ENCODE measurements at regions not wholly inside any gene's neighbourhood (a gene's known extent, or its start where the extent isn't known, plus 50 kb on each side); places are given as distances from the start of the nearest gene placed in this dataset.

GRCh38 chr10:57460540-57460939 lies 807.2 kb downstream of the IPMK start:
- H3K4me1 ChIP-seq, result no peaks in the 10 kb centered on the region
- no peak for DNase-seq
- no peak overlapping the region for H3K4me3 ChIP-seq
- H3K27ac ChIP-seq (replicated peaks), result no peak overlapping the region
- intact Hi-C loops (cut with micrococcal nuclease), result no loop called here
- no peaks in the 10 kb centered on the region for H3K9me3 ChIP-seq (replicated peaks)
- H3K36me3 ChIP-seq, result no peaks in the 10 kb centered on the region
- TF ChIP-seq, protein P1, sequence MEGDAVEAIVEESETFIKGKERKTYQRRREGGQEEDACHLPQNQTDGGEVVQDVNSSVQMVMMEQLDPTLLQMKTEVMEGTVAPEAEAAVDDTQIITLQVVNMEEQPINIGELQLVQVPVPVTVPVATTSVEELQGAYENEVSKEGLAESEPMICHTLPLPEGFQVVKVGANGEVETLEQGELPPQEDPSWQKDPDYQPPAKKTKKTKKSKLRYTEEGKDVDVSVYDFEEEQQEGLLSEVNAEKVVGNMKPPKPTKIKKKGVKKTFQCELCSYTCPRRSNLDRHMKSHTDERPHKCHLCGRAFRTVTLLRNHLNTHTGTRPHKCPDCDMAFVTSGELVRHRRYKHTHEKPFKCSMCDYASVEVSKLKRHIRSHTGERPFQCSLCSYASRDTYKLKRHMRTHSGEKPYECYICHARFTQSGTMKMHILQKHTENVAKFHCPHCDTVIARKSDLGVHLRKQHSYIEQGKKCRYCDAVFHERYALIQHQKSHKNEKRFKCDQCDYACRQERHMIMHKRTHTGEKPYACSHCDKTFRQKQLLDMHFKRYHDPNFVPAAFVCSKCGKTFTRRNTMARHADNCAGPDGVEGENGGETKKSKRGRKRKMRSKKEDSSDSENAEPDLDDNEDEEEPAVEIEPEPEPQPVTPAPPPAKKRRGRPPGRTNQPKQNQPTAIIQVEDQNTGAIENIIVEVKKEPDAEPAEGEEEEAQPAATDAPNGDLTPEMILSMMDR (IDR thresholded peaks at IDR 0.05; ENCODE audit: borderline replicate concordance), result no peak
- no peaks in the 10 kb centered on the region for H3K27me3 ChIP-seq (ENCODE audit: low read depth)

DNA sequence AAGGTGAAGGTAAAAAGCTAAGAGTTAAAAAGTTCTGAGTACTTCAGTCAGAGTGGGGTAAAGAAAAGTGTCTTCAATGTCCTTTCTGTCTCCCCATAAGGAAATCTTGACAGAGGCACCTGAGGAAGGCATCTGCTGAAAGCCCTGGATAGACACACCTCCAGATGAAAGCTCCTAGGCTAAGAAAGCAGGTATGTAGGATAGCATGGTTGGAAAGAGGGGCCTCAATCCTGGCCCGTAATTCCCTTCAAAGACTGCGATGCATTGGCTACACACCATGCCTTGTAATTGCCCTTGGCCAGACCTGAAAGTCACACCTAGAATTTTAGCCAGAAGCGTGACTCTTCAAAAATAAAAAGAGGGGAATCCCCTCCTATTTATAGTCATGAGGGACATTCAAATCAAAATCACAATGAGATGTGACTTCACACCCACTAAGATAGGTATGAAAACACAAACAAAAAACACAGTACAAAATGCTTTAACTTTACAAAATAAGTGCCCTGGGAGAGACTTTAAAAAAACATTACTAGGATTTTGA lies 809.7 kb downstream of the IPMK start:
- Histone ChIP-seq H3K9me3 (replicated peaks) (no peaks in the 10 kb centered on the region), H3K4me1 (no peaks in the 10 kb centered on the region), H3K27me3 (ENCODE audit: low read depth) (no peaks in the 10 kb centered on the region), H3K4me3 (no peak overlapping the region), H3K36me3 (no peaks in the 10 kb centered on the region), H3K27ac (replicated peaks) (no peak overlapping the region)
- intact Hi-C loops (cut with micrococcal nuclease), result no loop called here
- TF ChIP-seq, protein P1 (IDR thresholded peaks at IDR 0.05; ENCODE audit: borderline replicate concordance), result no peak
- no peak for DNase-seq

DNA sequence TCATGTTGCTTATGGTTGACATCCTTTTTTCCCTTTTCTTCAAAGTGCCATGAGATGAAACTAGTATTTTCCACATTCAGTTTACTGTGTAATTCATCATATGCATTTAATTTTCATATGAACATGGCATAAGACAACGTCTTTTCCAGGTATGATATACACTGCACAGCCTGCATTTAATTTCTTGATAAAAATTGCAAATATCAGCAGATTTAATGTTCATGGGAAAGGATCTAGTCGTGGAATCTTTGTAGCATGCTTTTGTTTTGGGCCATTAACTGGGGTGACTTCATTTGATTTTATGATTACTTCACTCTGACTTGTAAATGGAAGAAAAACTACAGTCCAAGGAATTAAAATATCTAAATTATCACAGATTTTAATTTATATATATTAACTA lies 837.3 kb downstream of the IPMK start:
- Histone ChIP-seq H3K4me3 (no peak overlapping the region), H3K36me3 (no peaks in the 10 kb centered on the region), H3K27ac (replicated peaks) (no peak overlapping the region), H3K4me1 (no peaks in the 10 kb centered on the region), H3K27me3 (ENCODE audit: low read depth) (no peaks in the 10 kb centered on the region), H3K9me3 (replicated peaks) (no peaks in the 10 kb centered on the region)
- intact Hi-C loops (cut with micrococcal nuclease), result no loop called here
- no peak for DNase-seq
- TF ChIP-seq, protein P1 (IDR thresholded peaks at IDR 0.05; ENCODE audit: borderline replicate concordance), result no peak

DNA sequence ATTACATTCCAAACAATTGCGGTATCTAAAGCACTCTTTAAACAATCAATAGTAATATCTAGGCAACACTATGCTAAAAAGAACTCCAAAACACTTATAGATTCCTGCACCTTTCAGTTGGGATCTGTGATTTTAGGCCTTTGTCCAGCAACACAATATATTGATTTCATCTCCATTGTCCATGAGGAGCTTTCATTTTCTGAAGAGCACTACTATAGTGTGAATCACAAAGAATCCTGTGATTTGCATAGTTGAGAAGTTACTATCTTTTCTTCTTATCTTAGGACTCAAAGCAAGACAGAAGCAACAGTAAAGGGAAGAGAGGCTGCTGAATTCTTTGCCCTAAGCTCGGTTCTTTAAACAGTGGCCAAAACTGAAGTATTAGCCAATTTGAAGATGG lies 846.8 kb downstream of the IPMK start:
- intact Hi-C loops (cut with micrococcal nuclease), result no loop called here
- Histone ChIP-seq H3K36me3 (no peaks in the 10 kb centered on the region), H3K27ac (replicated peaks) (no peak overlapping the region), H3K9me3 (replicated peaks) (peaks cover 16% of the 10 kb centered on the region), H3K4me3 (no peak overlapping the region), H3K4me1 (no peaks in the 10 kb centered on the region), H3K27me3 (ENCODE audit: low read depth) (no peaks in the 10 kb centered on the region)
- DNase-seq, result no peak
- TF ChIP-seq, protein P1 (IDR thresholded peaks at IDR 0.05; ENCODE audit: borderline replicate concordance), result no peak

DNA sequence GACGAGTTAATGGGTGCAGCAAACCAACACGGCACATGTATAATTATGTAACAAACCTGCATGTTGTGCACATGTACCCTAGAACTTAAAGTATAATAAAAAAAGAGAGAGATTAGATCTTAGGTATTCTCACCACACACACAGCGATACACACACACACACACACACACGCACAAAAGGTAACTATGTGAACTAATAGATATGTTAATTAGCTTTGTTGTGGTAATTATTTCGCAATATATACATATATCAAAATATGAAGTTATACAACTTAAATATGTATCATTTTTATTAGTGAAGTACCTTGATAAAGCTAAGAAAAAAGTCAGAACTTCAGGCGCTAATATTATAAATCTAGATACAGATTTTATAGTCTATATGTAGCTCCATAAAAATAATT lies 849.2 kb downstream of the IPMK start:
- Histone ChIP-seq H3K4me1 (no peaks in the 10 kb centered on the region), H3K36me3 (no peaks in the 10 kb centered on the region), H3K27ac (replicated peaks) (no peak overlapping the region), H3K4me3 (no peak overlapping the region), H3K27me3 (ENCODE audit: low read depth) (no peaks in the 10 kb centered on the region), H3K9me3 (replicated peaks) (peaks cover 31% of the 10 kb centered on the region)
- intact Hi-C loops (cut with micrococcal nuclease), result no loop called here
- TF ChIP-seq, protein P1 (IDR thresholded peaks at IDR 0.05; ENCODE audit: borderline replicate concordance), result no peak
- no peak for DNase-seq

All from left ventricle myocardium inferior (tissue), 1 donor.